Epithelial cell of prostate (primary cell): ENCODE measurements at regions not wholly inside any gene's neighbourhood (a gene's known extent, or its start where the extent isn't known, plus 50 kb on each side); places are given as distances from the start of the nearest gene placed in this dataset.

Source experiments
- DNase-seq: peaks from one replicate; pipeline ENCODE4 v3.0.0-alpha.2; 2011; ENCODE audit warnings: low read depth, low spot score
- H3K27ac ChIP-seq: fragments of 450-650 bp; 2 replicates; pipeline ENCODE4 v1.5.1; 2017; ENCODE audit warnings: mild to moderate bottlenecking

DNA sequence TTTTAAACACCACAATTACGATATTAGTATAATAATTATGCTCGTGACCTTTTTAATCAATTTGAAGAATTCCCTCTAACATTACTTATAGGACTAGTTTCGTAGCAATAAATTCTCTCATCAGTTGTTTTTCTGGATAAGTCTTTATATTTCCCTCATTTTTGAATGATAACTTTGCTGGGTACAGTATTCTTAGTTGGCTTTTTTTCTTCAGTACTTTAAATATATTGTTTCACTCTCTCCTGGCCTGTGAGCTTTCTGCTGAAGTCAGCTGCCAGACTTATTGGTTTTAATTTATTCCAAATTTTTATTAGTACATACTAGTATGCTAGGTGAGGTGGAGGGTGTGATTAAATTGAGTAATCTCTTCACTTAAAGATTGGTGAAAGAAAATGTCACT, 123.8 kb upstream of the CNTNAP5 start:
- no peak overlapping the region for H3K27ac ChIP-seq
- no peak for DNase-seq

GRCh38 chr2:123906361-123906760, 118.7 kb upstream of the CNTNAP5 start:
- no peak for DNase-seq
- no peak overlapping the region for H3K27ac ChIP-seq

DNA sequence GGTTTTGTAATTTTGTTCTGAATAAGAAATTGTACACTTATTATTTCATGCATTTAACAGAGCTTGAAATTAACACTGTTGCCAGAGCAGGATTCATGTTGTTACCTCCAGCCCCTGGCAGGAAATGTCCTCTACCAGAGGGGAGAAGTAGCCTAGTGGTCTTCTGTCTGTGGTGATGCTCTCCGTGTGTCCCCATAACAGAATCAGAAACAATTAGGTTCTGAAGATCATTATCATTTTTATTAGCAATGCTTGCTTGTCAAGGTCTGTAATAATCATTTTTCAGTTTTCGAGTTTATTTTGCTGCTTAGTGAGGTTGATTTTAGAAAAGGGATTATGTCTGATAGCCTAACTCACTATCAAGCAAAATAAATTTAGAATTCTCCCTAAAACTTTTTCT, 116.6 kb upstream of the CNTNAP5 start:
- no peak overlapping the region for H3K27ac ChIP-seq

GRCh38 chr2:123912171-123912570, 112.9 kb upstream of the CNTNAP5 start:
- no peak for DNase-seq

More for the DNA sequence above, 116.6 kb upstream of the CNTNAP5 start:
- DNase-seq = no peak

GRCh38 chr2:123913143-123913735, 111.8 kb upstream of the CNTNAP5 start:
- H3K27ac ChIP-seq = no peak overlapping the region
- no peak for DNase-seq

More at GRCh38 chr2:123912171-123912570, 112.9 kb upstream of the CNTNAP5 start:
- no peak overlapping the region for H3K27ac ChIP-seq

- H3K27ac ChIP-seq = no peak overlapping the region
- DNase-seq = no peak
These were observed 109.7 kb upstream of the CNTNAP5 start for GRCh38 chr2:123915380-123915779.

- no peak overlapping the region for H3K27ac ChIP-seq
- DNase-seq = no peak
These were observed 109.0 kb upstream of the CNTNAP5 start for GRCh38 chr2:123916051-123916450.

DNA sequence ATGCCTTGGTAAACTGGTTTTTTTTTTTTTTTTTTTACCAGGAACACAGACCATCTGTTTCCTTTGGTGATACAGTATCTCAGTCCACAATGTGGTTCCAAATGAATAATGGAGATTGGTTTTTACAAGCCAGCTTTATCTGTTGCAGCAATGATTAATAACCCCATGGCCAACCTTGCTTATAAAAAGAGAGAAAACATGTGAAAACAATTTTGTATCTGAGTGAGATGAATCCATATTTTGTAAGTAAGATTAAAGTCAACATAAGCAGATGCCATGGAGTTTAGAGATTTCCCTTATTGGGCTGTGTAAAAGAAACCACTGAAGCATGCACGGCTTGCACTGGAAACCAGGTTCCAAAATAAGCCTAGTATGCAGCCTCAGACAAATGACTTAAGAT, 108.6 kb upstream of the CNTNAP5 start:
- no peak for DNase-seq
- H3K27ac ChIP-seq = no peak overlapping the region

DNA sequence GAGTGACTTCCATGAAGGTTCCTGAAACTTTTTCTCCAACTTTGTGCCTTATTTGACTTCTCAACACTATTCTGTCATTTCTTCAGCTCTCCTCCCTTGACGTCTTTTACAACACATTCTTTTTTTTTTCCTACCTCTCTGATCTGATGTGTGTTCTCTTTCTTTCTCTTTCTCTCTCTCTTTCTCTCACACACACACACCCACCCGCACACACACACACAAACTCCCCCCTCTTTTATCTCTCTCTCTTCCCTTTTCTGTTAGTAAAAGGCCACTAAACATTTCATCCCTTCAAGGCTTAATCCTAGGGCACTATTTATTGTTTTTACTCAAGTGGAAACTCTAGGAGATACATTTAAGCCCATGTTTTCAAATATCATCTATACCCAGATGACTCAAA, 107.8 kb upstream of the CNTNAP5 start:
- DNase-seq = no peak
- H3K27ac ChIP-seq = no peak overlapping the region

DNA sequence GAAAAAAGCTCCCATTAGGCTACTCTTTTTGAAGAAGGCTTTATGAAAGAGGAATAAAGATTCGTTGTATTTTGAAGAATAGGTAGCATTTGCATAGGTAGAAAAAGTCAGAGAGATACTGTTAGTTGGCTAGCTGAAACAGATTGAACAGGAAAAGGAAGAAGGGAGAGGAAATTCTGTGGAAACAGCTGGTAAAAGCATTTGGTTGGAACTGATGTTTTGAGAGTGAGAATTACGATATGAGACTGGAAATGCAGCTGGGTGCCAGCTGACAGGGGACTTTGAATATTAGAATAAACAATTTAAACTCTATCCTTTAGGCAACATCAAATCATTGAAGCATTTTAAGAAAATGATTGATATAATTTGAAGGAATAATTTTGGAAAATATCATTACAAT, 96.7 kb upstream of the CNTNAP5 start:
- DNase-seq = no peak

DNA sequence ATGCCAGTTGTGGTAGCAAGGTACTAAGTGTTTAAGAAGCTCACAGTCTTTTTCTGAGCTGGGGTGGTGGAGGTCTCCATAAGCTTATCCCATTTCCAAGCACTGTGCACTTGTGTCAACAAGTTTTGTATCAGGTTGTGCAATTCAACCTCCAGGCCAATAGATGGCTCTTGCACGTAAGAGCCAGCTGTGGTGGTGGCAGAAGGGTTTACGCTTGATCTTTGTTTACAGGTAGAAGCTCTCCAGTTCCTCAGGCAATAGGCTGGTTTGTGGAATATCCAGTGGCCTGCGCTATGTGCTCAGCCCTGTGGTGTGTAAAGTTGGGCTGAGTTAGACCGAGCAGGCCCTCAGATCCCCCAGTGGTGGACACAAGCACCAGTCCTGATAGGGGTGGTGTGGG, 89.7 kb upstream of the CNTNAP5 start:
- no peak for DNase-seq
- H3K27ac ChIP-seq = no peak overlapping the region

More for the DNA sequence above, 96.7 kb upstream of the CNTNAP5 start:
- H3K27ac ChIP-seq = no peak overlapping the region

GRCh38 chr2:123953846-123954245, 71.2 kb upstream of the CNTNAP5 start:
- DNase-seq = peak; percentile 1

DNA sequence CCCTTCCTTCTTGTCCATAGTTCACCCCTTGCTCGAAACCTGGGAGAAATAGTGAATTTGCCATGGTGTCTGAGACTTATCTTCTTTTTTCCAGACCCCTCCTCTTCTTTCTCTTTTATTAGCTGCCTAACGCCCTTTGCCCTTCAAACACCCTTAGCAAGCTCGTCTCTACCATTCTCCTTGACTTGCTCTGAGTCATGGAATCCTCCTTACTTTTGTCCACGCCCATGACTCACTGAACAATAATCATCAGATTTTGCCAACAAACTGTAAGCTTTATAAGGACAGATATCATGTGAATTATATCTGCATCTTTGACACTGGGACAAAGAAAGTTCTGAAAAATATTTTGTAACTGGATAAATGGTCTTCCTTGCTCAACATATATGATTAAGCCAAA, 67.1 kb upstream of the CNTNAP5 start:
- H3K27ac ChIP-seq = no peak overlapping the region
- no peak for DNase-seq

More at GRCh38 chr2:123953846-123954245, 71.2 kb upstream of the CNTNAP5 start:
- no peak overlapping the region for H3K27ac ChIP-seq

- no peak for DNase-seq
- H3K27ac ChIP-seq = no peak overlapping the region
These were observed 63.5 kb upstream of the CNTNAP5 start for GRCh38 chr2:123961576-123961975.

GRCh38 chr2:123971564-123972318, 53.3 kb upstream of the CNTNAP5 start:
- no peak overlapping the region for H3K27ac ChIP-seq
- DNase-seq = no peak
